ENCODE measurements at regions not wholly inside any gene's neighbourhood (a gene's known extent, or its start where the extent isn't known, plus 50 kb on each side); places are given as distances from the start of the nearest gene placed in this dataset.

DNA sequence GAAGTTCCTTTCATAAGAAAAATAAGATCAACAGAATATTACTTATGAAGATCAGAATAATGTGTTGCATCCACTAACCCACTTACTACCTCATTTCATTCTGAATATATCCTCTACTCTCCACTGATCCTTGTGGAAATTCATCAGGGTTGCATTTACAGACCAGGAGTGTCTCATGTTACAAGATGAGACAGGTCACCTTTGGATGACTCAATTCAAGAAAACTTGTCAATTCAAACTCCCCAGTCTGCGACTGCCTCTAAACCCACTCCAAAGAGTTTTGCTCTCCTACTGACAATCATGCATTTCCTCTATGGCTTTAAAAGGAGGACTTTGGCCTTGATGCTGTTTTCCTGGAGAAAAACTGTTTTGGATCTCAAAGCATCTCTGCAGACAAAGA, 68.4 kb downstream of the ID4 start:
- no peaks in the 10 kb centered on the region for H3K9me3 ChIP-seq (ENCODE audit: low read length)
- H3K9ac ChIP-seq (ENCODE audit: low read length) = no peak overlapping the region
- H3K9me2 ChIP-seq (ENCODE audit: low read depth, low read length) = no peaks in the 10 kb centered on the region
- H3K4me2 ChIP-seq (ENCODE audit: low read length) = no peak overlapping the region
- no peaks in the 10 kb centered on the region for H3K36me3 ChIP-seq (ENCODE audit: insufficient read depth, low read length)
- no peaks in the 10 kb centered on the region for H3K79me2 ChIP-seq (ENCODE audit: insufficient read depth, low read length)
- H3K27ac ChIP-seq (ENCODE audit: low read depth, low read length, poor library complexity, severe bottlenecking) = no peak overlapping the region
- H3K4me3 ChIP-seq (ENCODE audit: low read depth, low read length, poor library complexity, severe bottlenecking) = no peak overlapping the region
- no peaks in the 10 kb centered on the region for H3F3A ChIP-seq (ENCODE audit: insufficient read depth, low read length)
- no peaks in the 10 kb centered on the region for H4K20me1 ChIP-seq (ENCODE audit: insufficient read depth, low read length)
- H3K27me3 ChIP-seq (ENCODE audit: insufficient read depth, low read length) = no peaks in the 10 kb centered on the region
- no peaks in the 10 kb centered on the region for H3K4me1 ChIP-seq (ENCODE audit: insufficient read depth, low read length, severe bottlenecking)
- TF ChIP-seq, protein P1, sequence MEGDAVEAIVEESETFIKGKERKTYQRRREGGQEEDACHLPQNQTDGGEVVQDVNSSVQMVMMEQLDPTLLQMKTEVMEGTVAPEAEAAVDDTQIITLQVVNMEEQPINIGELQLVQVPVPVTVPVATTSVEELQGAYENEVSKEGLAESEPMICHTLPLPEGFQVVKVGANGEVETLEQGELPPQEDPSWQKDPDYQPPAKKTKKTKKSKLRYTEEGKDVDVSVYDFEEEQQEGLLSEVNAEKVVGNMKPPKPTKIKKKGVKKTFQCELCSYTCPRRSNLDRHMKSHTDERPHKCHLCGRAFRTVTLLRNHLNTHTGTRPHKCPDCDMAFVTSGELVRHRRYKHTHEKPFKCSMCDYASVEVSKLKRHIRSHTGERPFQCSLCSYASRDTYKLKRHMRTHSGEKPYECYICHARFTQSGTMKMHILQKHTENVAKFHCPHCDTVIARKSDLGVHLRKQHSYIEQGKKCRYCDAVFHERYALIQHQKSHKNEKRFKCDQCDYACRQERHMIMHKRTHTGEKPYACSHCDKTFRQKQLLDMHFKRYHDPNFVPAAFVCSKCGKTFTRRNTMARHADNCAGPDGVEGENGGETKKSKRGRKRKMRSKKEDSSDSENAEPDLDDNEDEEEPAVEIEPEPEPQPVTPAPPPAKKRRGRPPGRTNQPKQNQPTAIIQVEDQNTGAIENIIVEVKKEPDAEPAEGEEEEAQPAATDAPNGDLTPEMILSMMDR (IDR thresholded peaks at IDR 0.05; ENCODE audit: low read length) = no peak
- TF ChIP-seq EZH2 (IDR thresholded peaks at IDR 0.05; ENCODE audit: borderline replicate concordance, low read length) = no peak
- no peak overlapping the region for H2AFZ ChIP-seq (ENCODE audit: low read length)

DNA sequence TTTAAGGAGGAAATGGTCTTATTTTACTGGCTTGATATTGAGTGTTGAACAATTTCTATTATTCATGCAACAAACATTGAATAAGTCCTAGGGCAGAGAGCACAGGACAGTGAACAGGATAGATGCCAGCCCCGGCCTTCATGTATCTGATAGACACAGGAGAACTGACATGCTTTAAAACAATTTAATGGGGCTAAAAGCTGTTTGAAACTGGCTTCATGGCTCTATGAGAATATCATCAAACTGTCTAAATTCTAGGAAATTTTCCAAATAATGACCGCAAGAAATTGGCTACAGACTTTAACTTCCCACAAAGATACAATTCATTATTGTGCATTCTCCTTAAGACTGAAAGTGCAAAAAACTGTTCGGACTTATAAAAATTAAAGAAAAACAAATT, 69.0 kb downstream of the ID4 start:
- Histone ChIP-seq H3K27ac (ENCODE audit: low read depth, low read length, poor library complexity, severe bottlenecking) (no peak overlapping the region), H3F3A (ENCODE audit: insufficient read depth, low read length) (no peaks in the 10 kb centered on the region), H3K79me2 (ENCODE audit: insufficient read depth, low read length) (no peaks in the 10 kb centered on the region), H2AFZ (ENCODE audit: low read length) (no peak overlapping the region), H3K4me3 (ENCODE audit: low read depth, low read length, poor library complexity, severe bottlenecking) (no peak overlapping the region), H3K36me3 (ENCODE audit: insufficient read depth, low read length) (no peaks in the 10 kb centered on the region), H3K4me2 (ENCODE audit: low read length) (no peak overlapping the region), H3K27me3 (ENCODE audit: insufficient read depth, low read length) (no peaks in the 10 kb centered on the region), H3K9ac (ENCODE audit: low read length) (no peak overlapping the region), H3K9me3 (ENCODE audit: low read length) (no peaks in the 10 kb centered on the region), H3K4me1 (ENCODE audit: insufficient read depth, low read length, severe bottlenecking) (no peaks in the 10 kb centered on the region), H4K20me1 (ENCODE audit: insufficient read depth, low read length) (no peaks in the 10 kb centered on the region), H3K9me2 (ENCODE audit: low read depth, low read length) (no peaks in the 10 kb centered on the region)
- TF ChIP-seq EZH2 (IDR thresholded peaks at IDR 0.05; ENCODE audit: borderline replicate concordance, low read length) = no peak
- TF ChIP-seq, protein P1 (IDR thresholded peaks at IDR 0.05; ENCODE audit: low read length) = no peak

DNA sequence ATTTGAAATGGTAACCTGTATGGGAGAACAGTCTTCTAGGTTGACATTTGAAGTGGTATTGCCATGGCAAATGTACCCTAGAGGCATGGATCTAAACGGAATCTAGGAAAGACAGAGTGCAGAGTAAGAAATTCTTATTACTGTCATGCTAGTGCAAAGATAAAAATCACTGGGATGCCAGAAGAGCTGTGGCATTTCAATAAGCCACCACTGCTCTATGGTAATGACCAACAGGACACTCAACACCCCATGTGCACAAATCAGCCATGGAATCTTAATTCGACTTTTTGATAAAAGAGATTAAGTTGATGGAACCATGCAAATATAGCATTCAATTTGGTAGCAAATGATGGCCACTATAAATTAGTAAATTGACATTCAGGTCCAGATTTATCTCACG, 74.1 kb downstream of the ID4 start:
- Histone ChIP-seq H3F3A (ENCODE audit: insufficient read depth, low read length) (no peaks in the 10 kb centered on the region), H2AFZ (ENCODE audit: low read length) (no peak overlapping the region), H3K9me3 (ENCODE audit: low read length) (no peaks in the 10 kb centered on the region), H3K4me3 (ENCODE audit: low read depth, low read length, poor library complexity, severe bottlenecking) (no peak overlapping the region), H3K36me3 (ENCODE audit: insufficient read depth, low read length) (no peaks in the 10 kb centered on the region), H3K4me1 (ENCODE audit: insufficient read depth, low read length, severe bottlenecking) (no peaks in the 10 kb centered on the region), H4K20me1 (ENCODE audit: insufficient read depth, low read length) (no peaks in the 10 kb centered on the region), H3K27ac (ENCODE audit: low read depth, low read length, poor library complexity, severe bottlenecking) (no peak overlapping the region), H3K4me2 (ENCODE audit: low read length) (no peak overlapping the region), H3K79me2 (ENCODE audit: insufficient read depth, low read length) (no peaks in the 10 kb centered on the region), H3K9me2 (ENCODE audit: low read depth, low read length) (no peaks in the 10 kb centered on the region), H3K27me3 (ENCODE audit: insufficient read depth, low read length) (no peaks in the 10 kb centered on the region), H3K9ac (ENCODE audit: low read length) (no peak overlapping the region)
- TF ChIP-seq, protein P1 (IDR thresholded peaks at IDR 0.05; ENCODE audit: low read length) = no peak
- no peak for TF ChIP-seq EZH2 (IDR thresholded peaks at IDR 0.05; ENCODE audit: borderline replicate concordance, low read length)

All from OCI-LY1 (cell line).